GM10248 (cell line): ENCODE measurements at regions not wholly inside any gene's neighbourhood (a gene's known extent, or its start where the extent isn't known, plus 50 kb on each side); places are given as distances from the start of the nearest gene placed in this dataset.

Experiments
- CTCF ChIA-PET: fragments of 300-600 bp; sonication (Branson Sonifier 250); formaldehyde crosslinking; extraction: SDS; loops from one replicate; lab custom pipeline; 2021; ENCODE audit warnings: antibody characterized with exemption; lab: Yijun Ruan, JAX
- POLR2A ChIA-PET: fragments of 350-650 bp; sonication (Branson Sonifier 250); formaldehyde crosslinking; extraction: SDS; loops from one replicate; lab custom pipeline; 2020; ENCODE audit warnings: antibody characterized with exemption; lab: Yijun Ruan, JAX
- DNase-seq: peaks from one replicate; pipeline ENCODE4 v3.0.0; 2012; ENCODE audit errors: extremely low spot score
- CTCF ChIP-seq: IDR thresholded peaks from 2 replicates; pipeline ENCODE4 v1.5.1; 2012; ENCODE audit warnings: mild to moderate bottlenecking, low read depth; ENCODE audit errors: extremely low read depth, missing control alignments, control extremely low read depth

DNA sequence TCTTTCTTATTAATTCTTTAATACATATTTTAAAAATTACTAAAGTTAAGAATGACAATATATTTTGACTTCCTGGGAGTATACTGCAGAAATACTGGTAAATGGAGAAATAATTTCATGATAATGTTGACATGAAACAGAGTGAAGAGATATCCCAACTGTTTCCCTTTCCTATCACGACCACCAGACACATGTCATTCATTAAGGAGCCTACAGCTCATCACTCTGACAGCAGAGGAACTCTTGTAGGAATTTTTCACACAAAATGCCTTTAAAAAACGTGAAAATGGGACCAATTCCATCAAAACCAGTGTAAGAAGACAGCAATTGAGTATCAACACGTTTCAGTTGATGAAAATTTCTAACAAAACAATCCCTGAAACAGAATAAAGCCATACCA lies 172.9 kb upstream of the CPHXL start:
- TF ChIP-seq CTCF: no peak
- DNase-seq: no peak
- ChIA-PET POLR2A (no interaction called here), CTCF (no interaction called here)

GRCh38 chr16:75908331-75909117 lies 182.2 kb upstream of the CPHXL start:
- ChIA-PET POLR2A (no interaction called here), CTCF (no interaction called here)
- no peak for TF ChIP-seq CTCF
- DNase-seq: no peak

DNA sequence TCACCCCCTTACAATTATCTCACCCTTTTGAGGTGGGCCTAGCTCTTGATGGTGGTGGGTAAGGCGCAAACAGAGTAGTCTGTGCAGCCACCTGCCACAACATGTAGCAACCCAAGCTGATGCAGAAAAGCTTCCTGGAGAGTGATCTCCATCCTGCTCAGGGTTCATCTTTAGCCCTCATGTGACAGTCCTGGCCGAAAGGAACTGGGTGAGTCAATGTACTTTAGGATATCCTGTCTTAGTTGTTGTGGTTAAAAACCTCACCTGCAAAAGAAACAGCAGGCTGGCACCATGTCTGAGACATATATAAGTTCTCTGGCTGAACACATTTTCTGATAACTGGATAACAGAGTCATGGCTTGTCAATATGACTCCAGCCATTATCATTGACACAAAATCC lies 183.5 kb upstream of the CPHXL start:
- no peak for DNase-seq
- no peak for TF ChIP-seq CTCF
- POLR2A ChIA-PET: no interaction called here
- CTCF ChIA-PET: no interaction called here

GRCh38 chr16:75911896-75912295 lies 185.6 kb upstream of the CPHXL start:
- no peak for TF ChIP-seq CTCF
- no peak for DNase-seq
- ChIA-PET CTCF (no interaction called here), POLR2A (no interaction called here)

GRCh38 chr16:75913958-75914357 lies 187.7 kb upstream of the CPHXL start:
- ChIA-PET CTCF (interaction anchor here (1.9 kb wide), 1 partner anchor 9 kb away, joined by 6 read pairs; no protein-coding TSS in a partner anchor), POLR2A (no interaction called here)
- DNase-seq: no peak
- no peak for TF ChIP-seq CTCF

DNA sequence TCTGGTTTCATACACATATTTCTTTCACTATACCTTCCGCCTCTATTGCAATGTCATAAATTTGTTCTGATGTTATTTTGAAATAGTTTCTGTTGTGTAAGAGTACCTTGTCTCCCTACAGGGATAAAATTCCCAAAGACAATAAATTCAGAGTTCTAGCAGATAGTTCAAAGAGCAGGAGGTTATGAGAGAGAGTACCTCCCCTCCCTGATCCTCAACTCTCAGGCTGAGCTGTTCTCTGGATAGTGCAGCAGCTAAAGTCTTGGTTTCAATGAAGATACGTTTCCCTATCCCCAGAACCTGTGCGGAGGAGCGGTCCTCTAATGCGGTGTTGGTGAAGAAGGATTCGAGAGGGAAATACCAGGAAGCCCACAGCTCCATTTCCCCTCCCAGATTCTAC lies 190.2 kb upstream of the CPHXL start:
- CTCF ChIA-PET: interaction anchor here (1.3 kb wide), 1 partner anchor 10 kb away, joined by 4 read pairs; no protein-coding TSS in a partner anchor
- POLR2A ChIA-PET: no interaction called here
- no peak for DNase-seq
- no peak for TF ChIP-seq CTCF
